ENCODE measurements at regions not wholly inside any gene's neighbourhood (a gene's known extent, or its start where the extent isn't known, plus 50 kb on each side); places are given as distances from the start of the nearest gene placed in this dataset.

DNA sequence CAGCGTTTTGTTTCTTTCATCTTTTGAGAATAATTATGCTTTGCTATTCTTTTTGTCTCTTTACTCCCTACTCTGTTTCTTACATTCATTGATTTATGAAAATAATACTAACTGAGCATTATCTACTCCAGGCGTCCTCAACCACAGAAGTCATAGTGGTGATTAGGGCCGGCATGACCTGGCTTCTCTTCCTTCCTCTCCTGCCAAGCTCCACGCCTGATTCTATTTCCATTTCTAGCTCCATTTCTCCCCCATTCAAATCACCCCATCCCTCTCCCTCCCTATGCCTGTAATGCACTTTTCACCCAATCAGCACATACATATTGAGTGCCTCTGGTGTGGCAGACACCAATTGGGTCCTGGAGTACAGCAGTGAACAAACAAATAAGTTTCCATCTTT, 183.2 kb upstream of the GPR12 start:
- TF ChIP-seq, protein P1, sequence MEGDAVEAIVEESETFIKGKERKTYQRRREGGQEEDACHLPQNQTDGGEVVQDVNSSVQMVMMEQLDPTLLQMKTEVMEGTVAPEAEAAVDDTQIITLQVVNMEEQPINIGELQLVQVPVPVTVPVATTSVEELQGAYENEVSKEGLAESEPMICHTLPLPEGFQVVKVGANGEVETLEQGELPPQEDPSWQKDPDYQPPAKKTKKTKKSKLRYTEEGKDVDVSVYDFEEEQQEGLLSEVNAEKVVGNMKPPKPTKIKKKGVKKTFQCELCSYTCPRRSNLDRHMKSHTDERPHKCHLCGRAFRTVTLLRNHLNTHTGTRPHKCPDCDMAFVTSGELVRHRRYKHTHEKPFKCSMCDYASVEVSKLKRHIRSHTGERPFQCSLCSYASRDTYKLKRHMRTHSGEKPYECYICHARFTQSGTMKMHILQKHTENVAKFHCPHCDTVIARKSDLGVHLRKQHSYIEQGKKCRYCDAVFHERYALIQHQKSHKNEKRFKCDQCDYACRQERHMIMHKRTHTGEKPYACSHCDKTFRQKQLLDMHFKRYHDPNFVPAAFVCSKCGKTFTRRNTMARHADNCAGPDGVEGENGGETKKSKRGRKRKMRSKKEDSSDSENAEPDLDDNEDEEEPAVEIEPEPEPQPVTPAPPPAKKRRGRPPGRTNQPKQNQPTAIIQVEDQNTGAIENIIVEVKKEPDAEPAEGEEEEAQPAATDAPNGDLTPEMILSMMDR (IDR thresholded peaks at IDR 0.05; ENCODE audit: insufficient read depth, low read length), result no peak
- no peak for TF ChIP-seq POLR2AphosphoS5 (IDR thresholded peaks at IDR 0.05; ENCODE audit: low read depth)
- TF ChIP-seq, protein P2, sequence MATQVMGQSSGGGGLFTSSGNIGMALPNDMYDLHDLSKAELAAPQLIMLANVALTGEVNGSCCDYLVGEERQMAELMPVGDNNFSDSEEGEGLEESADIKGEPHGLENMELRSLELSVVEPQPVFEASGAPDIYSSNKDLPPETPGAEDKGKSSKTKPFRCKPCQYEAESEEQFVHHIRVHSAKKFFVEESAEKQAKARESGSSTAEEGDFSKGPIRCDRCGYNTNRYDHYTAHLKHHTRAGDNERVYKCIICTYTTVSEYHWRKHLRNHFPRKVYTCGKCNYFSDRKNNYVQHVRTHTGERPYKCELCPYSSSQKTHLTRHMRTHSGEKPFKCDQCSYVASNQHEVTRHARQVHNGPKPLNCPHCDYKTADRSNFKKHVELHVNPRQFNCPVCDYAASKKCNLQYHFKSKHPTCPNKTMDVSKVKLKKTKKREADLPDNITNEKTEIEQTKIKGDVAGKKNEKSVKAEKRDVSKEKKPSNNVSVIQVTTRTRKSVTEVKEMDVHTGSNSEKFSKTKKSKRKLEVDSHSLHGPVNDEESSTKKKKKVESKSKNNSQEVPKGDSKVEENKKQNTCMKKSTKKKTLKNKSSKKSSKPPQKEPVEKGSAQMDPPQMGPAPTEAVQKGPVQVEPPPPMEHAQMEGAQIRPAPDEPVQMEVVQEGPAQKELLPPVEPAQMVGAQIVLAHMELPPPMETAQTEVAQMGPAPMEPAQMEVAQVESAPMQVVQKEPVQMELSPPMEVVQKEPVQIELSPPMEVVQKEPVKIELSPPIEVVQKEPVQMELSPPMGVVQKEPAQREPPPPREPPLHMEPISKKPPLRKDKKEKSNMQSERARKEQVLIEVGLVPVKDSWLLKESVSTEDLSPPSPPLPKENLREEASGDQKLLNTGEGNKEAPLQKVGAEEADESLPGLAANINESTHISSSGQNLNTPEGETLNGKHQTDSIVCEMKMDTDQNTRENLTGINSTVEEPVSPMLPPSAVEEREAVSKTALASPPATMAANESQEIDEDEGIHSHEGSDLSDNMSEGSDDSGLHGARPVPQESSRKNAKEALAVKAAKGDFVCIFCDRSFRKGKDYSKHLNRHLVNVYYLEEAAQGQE (IDR thresholded peaks at IDR 0.05; ENCODE audit: insufficient replicate concordance, low read depth), result no peak
